ENCODE measurements at regions not wholly inside any gene's neighbourhood (a gene's known extent, or its start where the extent isn't known, plus 50 kb on each side); places are given as distances from the start of the nearest gene placed in this dataset.

DNA sequence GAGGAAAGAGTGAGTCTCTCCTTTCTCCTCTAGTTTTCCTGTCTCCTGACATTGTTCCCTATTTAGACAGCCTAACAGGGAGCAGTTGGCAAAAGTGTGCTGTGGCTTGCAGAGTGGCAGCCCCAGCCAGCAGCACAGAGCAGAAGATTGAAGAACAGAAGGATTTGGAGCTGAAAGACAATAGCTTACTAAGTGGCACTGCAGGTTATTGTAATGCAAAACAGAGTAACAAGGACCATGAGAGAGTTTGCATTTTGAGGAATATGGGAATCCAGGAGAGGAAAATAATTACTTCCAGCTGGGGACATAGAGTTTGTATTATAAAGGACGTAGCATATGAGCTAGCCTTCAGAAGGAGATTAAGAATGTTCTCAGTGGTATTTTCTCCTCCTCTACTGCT is 342.4 kb downstream of the AKAIN1 start:
- no peak for DNase-seq (ENCODE audit: low read depth)

DNA sequence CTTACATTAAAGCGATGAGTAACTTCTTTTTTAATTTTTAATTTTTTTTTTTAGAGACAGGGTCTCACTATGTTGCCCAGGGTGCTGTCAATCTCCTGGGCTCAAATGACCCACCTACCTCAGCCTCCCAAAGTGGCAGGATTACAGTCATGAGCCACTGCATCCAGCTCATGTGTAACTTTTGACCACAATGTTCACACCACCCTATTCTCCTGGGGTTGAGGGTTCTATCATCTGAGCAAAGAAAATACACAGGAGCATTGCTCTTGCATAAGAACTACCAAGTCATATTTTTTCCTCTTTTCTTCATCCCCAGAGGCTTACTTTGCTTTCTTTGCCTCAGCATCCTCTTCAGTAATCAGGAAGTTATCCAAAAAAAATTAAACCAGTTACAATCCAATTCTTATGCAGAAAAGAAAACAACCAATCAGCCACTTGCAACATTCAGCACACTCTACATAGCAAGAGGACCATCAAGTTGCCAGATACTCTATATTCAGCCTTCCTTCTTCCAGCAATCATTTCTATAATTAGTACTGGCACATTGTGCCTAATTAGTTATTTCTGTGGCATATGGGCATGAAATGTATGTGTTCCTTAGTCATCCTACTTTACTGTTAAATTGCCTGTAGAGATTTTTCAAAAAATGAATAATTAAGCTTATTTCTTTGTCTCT is 345.6 kb downstream of the AKAIN1 start:
- no peak for DNase-seq (ENCODE audit: low read depth)

DNA sequence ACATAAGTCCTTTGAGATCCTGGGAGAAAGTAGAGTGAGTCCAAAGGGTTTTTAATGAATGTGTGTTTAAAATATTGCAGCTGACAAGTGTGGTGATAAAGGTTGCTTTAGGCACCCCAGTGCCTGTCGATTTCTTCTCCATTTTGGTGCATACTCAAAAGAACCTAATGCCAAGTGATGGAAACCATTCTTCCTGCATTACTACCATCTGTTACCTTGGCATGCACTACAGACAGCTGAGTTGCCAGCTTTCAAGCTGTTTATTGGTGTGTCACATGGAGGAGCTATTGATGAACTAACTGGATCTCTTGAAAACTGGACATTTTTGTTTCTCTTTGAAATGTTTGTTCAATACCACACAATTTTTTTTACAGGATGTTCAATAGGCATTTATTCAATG is 350.0 kb downstream of the AKAIN1 start:
- DNase-seq (ENCODE audit: low read depth) = no peak

DNA sequence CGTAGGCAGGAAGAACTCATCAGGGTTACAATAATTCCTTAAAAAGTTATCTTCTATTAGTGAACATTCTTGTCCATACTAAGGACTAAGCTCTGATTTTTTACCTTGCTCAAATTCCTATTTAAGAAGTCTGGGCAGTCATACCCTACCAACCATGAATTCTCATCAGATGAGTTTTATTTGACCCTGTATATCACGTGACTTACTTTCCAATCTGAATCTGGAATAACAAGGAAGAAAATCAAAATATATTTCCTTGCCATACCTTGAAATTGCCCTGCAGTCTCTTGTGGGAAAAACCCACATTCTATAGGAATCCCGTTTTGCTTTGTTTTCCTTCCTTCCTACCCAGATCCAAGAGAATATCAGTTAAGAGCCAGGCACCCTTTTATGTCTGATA is 352.7 kb downstream of the AKAIN1 start:
- DNase-seq (ENCODE audit: low read depth) = no peak

DNA sequence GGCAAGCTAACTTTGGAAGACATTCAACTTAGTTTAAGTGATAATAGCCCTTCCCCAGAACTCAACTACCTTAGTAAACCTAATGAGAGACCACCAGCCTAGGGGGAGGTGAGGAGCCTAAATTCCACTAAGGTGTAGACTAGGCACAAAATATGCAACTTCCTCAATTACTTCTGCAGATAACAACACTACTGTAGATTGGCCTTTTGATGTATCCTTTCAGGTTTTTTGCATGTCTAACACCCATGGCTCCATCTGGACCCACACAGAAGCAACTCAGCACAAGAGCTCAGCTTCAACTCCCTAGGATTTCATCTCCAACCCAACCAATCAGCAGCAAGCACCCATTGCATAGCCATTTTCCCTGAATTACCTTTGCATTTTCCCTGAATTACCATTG is 353.3 kb downstream of the AKAIN1 start:
- no peak for DNase-seq (ENCODE audit: low read depth)

DNA sequence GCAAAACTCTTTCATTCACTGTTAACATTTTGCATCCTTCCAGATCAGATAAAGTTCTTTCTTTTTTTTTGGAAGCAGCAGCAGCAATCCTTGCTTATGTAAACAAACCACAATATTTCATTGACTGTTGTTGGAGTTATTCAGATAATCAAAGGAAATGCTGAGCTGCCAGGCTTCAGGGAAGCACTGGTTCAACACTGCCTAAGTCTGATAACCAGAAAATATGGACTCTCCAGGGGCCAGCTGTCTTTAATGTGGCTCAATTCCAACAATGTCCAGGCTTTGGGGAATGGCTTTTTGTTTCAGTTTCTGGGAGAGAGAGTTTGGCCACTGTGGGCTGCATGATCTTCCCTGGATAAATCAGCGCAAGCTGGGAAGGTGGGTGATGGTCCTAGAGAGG is 354.3 kb downstream of the AKAIN1 start:
- DNase-seq (ENCODE audit: low read depth) = no peak

DNA sequence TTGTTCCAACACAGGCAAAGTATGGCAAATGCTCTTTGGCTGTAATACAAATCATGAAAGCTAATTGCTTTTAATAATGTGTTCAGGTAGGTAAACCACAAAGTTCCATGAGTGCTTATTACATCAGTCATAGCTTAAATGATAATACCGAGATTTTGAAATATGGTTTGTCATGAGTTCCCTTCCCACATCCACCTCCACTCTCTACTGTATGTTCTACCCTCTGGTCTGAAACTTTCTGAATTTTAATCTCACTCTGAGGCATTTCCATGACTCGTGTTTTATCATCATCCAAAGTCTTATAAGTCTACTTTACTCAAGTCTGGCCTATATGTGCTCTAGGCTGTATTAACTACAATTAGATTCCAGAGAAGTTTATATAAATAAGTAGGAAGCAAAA is 354.8 kb downstream of the AKAIN1 start:
- no peak for DNase-seq (ENCODE audit: low read depth)

DNA sequence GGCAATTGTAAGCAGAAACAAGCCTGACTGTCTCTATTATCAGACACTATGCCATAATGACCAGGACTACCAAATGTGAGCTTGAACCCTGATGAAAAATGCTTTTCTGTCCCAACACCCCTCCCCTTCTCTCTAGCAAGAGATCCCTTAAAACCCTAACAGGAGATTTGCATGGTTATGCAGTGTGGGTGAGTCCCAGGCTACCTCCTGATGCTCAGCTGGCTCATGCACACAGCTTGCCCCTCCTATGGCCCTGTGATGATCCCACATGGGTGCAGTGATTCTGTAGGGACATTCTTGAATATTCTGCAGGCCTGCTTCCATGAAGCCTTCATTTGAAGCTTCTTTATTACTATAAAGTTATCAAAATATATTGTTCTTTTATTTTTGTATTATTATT is 357.4 kb downstream of the AKAIN1 start:
- no peak for DNase-seq (ENCODE audit: low read depth)

DNA sequence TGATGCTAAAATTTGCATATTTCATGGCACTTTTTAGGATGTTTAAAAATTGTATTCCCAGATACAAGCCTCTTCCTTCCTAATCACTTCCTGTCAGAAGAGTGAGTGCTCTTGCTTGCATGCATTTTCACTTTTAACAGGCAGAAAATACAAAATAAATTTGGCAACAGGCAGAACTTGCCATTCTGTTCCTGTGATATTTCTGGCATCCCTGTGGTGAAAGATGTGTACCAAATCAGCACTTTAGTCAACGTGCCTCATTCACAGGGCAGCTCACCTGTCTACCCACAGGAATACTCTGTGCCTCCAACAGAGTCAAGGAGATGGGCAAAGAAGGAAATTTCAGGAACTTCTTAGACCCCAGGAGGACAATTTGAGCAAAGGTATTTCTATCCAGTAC is 360.9 kb downstream of the AKAIN1 start:
- DNase-seq (ENCODE audit: low read depth) = no peak

DNA sequence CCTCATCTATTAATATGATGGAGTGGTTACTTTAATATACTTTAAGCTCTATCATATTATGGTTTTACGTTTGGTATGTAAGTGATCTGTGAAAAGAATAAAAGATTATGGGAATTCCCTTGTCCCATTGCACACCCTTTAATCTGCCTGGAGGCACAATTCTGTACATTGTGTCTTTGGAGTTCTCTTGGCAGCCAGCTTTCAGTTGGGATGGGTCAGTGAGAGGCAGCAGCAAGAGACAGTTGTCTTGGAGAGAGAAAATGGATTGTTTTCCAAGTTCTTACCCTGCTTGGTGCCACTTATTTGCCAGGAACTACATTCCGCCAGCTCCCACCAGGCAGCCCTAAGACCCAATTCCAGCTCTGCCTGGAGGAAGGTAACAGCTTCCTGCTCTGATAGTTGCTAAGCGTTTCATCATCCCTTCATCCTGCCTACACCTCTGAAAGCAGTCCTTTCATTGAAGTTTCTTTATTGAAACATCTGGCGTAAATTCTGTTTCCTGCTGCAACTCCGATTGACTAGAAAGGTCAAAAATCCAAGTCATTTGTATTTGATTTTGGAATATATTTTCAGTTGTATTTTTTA is 365.2 kb downstream of the AKAIN1 start:
- DNase-seq (ENCODE audit: low read depth) = no peak

DNA sequence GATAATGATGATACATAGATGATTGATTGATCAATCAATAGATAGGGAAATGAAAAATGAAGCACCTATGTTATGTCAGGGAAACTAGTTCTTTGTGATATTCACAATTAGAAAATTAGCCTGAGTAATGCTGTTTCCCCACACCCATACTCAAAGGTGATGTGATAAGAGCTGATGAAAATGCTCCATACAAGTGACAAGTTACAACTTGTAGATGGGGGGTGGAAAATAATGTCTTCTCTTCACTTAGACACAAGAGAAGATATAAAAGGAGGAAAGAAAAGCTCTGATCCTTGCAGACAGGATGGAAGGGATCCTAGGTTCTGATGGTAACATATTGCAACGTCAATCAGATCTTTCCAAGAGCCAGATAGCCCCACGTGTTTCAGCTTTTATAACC is 365.9 kb downstream of the AKAIN1 start:
- DNase-seq (ENCODE audit: low read depth) = no peak

DNA sequence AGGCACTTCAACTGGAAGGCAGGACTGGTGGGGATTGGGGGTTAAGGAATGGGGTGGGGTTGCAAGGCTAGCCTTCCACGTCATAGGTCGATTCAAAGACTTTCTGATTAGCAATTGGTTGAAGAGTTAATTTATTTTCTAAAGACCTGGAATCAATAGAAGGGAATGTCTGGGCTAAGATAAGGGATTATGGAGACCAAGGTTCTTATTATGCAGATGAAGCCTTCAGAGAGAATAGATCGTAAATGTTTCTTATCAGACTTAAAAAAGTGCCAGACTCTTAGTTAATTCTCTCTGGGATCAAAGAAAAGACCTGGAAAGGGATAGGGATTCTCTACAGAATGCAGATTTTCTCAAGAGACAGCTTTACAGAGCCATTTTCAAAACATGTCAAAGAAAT is 368.0 kb upstream of the DLGAP1 start:
- DNase-seq (ENCODE audit: low read depth) = no peak

DNA sequence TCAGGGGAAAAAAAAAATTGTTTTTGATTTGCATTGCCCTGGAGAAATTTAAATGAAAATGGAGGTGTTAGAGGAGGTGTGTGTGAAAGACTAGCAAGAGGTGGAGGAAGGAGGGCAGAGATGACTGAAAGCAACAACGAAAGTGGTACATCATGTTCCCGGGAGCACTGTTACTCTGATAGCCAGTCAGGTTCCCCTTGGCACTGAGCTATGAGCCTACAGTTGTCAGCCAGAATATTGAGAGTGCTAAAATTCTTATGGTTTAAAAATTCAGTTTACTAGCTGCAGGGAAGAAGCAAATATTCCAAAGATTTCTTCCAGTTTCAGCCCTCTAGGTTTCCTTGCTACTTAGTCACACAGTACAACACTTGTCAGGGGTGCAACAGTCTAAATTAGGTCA is 366.7 kb upstream of the DLGAP1 start:
- no peak for DNase-seq (ENCODE audit: low read depth)

DNA sequence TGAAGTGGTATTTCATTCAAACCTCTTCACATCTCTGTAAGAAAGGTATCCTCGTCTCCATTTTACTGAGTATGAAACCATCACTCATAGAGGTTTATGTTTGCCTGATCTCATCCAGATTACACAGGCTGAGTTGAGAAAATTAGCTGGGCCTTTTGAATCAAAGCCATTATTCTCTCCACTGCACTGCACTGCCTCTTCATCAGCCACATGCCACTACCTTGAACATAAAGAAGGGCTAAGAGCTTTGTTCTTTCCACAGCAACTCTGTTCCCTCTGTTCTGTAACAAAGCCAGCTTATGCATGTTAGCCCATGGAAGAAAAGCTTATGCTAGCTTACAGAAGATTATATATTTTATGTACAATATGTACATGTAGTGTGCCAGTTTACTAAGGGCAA is 362.6 kb upstream of the DLGAP1 start:
- DNase-seq (ENCODE audit: low read depth) = no peak

DNA sequence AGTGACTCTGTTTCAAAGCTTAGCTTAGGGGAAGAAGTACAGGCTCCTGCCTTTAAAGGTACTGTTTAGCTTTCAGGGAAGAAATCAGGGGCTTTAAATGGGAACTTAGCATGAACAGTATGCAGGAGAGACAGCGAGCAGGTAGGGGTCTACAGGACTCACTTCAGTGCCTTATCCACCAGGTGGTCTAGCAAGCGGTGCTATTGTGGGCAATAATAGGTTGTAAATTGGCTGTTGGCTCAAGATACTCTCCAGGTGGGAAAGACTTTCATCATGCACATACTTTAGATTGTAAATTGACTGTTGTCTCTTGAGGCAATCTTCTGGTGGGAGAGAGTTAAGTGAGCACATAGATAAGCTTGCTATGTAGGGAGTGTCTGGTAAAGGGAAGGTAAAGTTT is 358.6 kb upstream of the DLGAP1 start:
- no peak for DNase-seq (ENCODE audit: low read depth)

DNA sequence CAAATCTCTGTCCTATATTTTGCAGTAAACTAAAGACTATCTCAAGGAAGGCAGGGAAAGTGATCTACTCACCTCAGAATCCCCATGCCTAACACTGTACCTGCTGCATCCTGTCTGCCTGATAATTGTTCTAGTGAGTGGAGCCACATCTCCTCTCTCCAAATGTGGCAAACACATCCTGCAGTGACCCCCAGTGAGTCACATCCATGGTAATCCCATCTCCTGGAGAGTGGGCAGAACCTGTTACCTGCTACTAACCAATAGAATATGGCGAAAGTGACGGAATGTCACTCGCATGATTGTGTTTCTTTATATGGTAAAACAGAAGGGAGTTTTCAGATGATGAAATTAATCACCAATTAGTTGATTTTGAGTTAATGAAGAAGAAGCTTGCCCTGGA is 353.8 kb upstream of the DLGAP1 start:
- DNase-seq (ENCODE audit: low read depth) = no peak

DNA sequence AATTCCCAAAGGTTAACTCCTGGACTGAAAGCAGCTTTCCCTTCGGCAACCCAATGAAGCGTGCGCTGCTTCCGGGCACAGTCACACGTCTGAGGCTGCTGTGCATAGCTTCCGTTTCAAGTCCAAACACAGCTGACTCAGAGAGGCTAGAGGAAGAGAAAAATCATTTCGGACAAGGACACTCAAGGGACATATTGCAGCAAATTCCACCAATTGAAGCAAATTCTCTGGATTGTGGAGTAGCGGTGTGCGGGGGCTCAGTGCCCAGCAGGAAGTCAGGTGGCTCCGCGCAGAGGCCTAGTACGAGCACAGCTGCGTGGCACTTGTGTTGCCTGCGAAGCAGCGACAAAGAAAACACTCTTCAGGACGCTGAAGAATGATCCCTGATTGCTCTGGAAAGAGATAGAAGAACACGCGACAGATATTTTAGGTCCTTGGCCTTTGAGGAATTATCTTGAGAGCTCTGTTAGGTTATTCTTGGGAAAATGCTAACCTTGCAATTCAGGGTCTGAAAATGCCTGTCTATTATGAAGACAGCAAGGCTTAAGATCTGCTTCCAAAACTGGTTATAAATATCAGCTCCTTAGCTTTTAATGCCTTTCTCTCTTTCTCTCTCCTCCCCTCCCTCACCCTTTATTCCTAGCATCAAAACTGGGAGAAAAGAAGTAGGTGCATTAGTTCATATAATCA is 352.6 kb upstream of the DLGAP1 start:
- no peak for DNase-seq (ENCODE audit: low read depth)

DNA sequence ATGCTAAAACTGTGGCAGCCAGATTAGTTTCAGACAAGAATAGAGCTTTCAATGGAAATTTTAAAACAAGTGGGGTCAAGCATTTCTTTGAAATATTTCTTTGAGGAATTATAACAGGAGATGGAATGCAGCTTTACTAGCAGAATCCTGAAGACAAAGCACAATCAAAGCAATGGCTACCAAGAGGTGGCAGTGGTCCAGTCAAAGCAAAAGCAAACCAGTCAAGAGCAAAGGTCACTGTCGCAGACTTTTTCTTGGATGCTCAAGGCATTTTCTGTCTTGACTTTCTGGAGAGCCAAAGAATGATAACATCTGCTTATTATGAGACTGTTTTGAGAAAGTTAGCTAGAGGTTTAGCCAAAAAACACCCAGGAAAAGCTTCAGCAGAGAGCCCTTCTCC is 351.2 kb upstream of the DLGAP1 start:
- DNase-seq (ENCODE audit: low read depth) = no peak

DNA sequence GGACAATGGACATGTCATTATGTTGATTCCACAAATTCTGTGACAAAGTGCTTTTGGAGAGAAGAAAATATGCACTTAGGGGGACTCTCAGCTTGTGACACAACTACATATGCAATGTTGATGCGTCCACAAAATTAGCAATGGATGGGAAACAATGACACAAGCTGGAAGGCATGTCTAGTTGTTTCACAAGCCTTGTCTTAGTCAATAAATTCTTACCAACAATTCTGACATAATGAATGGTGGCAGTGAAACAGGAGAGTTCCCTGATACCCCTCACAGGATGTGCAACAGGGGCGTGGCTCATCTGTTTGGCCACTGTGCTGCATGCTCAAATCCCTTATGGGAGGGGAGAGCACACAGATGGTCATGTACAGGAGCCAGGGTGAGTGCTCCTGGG is 347.2 kb upstream of the DLGAP1 start:
- no peak for DNase-seq (ENCODE audit: low read depth)

DNA sequence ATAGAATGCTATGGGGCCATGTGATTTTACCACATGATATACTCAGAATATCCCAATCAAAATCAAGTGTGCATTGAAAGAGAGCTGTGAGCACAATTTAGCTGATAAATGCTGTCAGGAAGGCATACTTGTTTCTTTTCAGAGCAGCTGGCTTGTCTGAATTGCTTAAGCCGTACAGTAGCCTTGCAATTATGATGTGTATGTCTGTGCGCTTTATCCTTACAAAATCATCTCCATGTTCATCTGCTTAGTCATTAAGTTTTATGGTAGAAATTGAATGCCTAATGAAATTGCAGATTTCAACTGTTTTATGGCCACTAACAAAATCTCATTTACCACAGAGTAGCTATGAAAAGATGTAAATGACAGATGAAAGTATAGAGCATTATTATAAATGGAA is 346.0 kb upstream of the DLGAP1 start:
- DNase-seq (ENCODE audit: low read depth) = no peak

DNA sequence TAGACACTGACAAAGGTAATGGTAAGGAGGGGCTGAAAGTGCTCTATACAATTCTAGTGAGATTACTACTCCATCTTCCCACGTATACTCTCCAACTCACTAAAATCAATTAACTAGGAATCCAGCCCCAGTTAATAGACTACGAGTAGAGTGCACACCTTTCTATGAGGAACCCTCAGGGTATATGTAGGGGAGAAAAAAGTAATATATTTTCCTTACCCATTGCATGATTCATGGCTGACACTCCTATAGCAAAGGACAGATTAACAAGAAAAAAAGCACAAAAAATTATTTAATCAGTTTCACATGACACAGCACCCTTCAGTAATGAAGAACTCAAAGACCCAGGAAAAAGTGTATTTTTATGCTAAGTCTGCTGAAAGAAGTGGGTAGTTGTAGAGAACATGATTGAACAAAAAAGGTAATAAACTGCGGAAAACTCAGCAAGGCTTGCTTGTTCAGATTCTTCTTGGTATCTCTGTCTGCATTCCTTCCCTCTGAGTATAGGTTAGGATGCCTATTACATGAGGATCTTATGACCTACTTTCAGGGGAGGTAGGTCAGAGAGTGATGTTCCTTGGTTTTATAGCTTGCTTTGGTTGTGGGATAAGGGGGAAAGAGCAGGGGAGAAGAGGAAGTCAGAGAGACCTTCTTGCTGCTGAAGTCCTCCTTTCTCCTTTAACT is 342.0 kb upstream of the DLGAP1 start:
- DNase-seq (ENCODE audit: low read depth) = no peak

DNA sequence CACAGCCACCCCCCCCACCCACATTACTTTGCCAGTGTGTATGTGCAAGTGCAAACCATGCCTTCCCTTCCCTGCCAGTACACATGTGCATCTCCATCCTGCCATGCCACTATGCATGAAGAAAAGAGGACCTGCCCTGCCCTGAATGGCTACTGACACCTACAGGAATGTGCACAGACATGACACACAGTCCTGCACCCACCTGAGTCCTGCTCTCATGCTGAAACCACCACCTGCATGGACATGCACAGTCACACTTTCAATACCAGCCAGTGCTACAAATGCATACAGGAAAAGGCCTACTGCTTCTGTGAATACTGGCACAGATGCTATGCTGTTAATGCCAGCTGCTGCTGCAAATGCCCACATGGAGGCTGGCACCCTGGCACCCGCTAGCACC is 334.4 kb upstream of the DLGAP1 start:
- no peak for DNase-seq (ENCODE audit: low read depth)

DNA sequence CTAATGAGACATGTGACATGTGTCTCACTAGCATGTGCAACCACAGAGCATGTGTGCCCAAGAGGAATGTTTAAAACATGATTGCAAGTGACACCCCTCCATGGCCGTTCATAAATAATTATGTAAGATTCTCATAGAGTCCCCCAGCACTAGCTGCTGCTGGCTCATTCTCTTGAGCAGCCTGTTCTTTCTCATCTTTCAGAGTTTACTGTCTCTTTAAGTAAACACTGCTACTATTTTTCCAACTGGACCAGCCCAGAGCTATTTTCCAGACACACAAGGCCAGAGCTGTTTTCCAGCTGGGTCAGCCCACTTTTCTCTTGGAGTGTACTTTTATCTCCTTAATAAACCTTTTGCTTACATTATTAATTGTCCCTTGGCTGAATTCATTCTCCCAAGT is 326.8 kb upstream of the DLGAP1 start:
- no peak for DNase-seq (ENCODE audit: low read depth)

All from stimulated activated CD8-positive, alpha-beta memory T cell treated with anti-CD3 and anti-CD28 coated beads, Interleukin-4, amount 100 ng/mL, for 24 hours (primary cell).